B cell (primary cell): ENCODE measurements at regions not wholly inside any gene's neighbourhood (a gene's known extent, or its start where the extent isn't known, plus 50 kb on each side); places are given as distances from the start of the nearest gene placed in this dataset.

Source experiments
- EZH2 ChIP-seq: IDR thresholded peaks from 2 replicates; pipeline ENCODE4 v1.6.1; 2012; ENCODE audit warnings: borderline replicate concordance, low read depth, mild to moderate bottlenecking, moderate library complexity, low read length; ENCODE audit not compliant: insufficient read depth, poor library complexity, severe bottlenecking
- TF ChIP-seq, protein P1 (sequence below): fragments of 200-600 bp; IDR thresholded peaks from one replicate; pipeline ENCODE4 v1.8.0; 2022; ENCODE audit warnings: antibody characterized with exemption, mild to moderate bottlenecking

DNA sequence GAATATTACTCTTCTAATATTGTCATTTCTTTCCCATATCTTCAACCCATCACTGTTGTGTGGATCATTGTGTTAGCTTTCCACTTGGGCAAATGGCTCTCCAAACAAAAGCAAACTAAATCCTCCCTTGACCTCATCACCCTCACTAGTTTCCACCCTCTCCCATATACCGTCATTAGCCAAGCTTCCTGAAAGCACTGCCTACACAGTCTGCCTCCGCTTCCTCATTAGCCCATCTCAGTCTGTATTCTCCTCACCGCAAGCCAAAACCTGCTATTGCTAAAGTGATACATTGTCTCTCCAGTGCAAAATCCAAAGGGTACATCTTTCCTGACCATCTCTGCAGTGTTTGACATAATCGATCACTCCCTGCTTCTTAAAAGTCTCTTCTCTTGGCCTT is 212.6 kb downstream of the CLIC5 start:
- TF ChIP-seq, protein P1, sequence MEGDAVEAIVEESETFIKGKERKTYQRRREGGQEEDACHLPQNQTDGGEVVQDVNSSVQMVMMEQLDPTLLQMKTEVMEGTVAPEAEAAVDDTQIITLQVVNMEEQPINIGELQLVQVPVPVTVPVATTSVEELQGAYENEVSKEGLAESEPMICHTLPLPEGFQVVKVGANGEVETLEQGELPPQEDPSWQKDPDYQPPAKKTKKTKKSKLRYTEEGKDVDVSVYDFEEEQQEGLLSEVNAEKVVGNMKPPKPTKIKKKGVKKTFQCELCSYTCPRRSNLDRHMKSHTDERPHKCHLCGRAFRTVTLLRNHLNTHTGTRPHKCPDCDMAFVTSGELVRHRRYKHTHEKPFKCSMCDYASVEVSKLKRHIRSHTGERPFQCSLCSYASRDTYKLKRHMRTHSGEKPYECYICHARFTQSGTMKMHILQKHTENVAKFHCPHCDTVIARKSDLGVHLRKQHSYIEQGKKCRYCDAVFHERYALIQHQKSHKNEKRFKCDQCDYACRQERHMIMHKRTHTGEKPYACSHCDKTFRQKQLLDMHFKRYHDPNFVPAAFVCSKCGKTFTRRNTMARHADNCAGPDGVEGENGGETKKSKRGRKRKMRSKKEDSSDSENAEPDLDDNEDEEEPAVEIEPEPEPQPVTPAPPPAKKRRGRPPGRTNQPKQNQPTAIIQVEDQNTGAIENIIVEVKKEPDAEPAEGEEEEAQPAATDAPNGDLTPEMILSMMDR: no peak
- TF ChIP-seq EZH2: no peak
